Astrocyte of the spinal cord (primary cell): ENCODE measurements at regions not wholly inside any gene's neighbourhood (a gene's known extent, or its start where the extent isn't known, plus 50 kb on each side); places are given as distances from the start of the nearest gene placed in this dataset.

Source experiments
- DNase-seq: peaks from one replicate; pipeline ENCODE4 v3.0.0; 2011; ENCODE audit warnings: low read depth, low spot score
- H3K4me3 ChIP-seq: 2 replicates; pipeline ENCODE4 v1.5.1; 2011; ENCODE audit warnings: low read depth, mild to moderate bottlenecking, low read length, moderate library complexity
- in situ Hi-C: cut with HindIII; loops from 2 replicates; pipeline ENCODE4 v1.10.0; 2017; ENCODE audit warnings: low sequenced_read_pairs
- TF ChIP-seq, protein P1 (sequence below): IDR thresholded peaks from 2 replicates; pipeline ENCODE4 v1.5.1; 2012; ENCODE audit warnings: low read depth, mild to moderate bottlenecking, low read length, inconsistent platforms

DNA sequence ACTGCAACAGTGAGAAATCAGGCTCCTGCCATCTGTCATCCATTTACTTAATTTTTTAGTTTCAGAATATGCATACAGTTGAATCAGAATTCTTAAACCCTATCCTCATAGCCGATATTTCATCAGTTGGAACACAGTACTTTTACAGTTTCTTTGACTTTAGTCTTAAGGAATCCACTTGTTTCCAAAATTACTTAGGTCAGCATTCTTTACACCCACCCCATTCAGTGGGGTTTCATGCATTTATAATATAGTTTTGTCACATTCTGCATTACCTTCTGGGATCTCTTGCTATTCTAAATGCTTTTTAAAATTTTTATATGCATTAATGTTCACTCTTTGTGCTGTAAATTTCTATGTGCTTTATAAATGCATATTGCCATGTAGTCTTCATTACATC lies 400.4 kb upstream of the LRRTM4 start:
- TF ChIP-seq, protein P1, sequence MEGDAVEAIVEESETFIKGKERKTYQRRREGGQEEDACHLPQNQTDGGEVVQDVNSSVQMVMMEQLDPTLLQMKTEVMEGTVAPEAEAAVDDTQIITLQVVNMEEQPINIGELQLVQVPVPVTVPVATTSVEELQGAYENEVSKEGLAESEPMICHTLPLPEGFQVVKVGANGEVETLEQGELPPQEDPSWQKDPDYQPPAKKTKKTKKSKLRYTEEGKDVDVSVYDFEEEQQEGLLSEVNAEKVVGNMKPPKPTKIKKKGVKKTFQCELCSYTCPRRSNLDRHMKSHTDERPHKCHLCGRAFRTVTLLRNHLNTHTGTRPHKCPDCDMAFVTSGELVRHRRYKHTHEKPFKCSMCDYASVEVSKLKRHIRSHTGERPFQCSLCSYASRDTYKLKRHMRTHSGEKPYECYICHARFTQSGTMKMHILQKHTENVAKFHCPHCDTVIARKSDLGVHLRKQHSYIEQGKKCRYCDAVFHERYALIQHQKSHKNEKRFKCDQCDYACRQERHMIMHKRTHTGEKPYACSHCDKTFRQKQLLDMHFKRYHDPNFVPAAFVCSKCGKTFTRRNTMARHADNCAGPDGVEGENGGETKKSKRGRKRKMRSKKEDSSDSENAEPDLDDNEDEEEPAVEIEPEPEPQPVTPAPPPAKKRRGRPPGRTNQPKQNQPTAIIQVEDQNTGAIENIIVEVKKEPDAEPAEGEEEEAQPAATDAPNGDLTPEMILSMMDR, result no peak
- in situ Hi-C loops, result no loop called here

DNA sequence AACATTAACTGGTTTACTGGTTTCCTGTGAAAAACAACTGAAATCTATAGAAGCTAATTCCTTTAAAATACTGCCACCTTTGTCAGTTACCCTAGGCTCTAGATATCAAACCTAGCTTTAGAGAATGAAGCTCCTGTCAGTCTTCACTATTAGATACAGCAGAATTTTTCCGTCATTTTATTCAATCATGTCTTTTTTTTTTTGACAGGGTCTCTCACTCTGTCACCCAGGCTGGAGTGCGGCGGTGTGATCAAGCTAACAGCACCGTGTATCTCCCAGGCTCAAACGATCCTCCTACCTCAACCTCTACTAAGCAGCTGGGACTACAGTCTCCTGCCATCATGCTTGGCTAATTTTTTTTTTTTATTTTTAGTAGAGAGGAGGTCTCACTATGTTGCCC lies 415.2 kb upstream of the LRRTM4 start:
- H3K4me3 ChIP-seq, result no peak overlapping the region
- in situ Hi-C loops, result no loop called here
- TF ChIP-seq, protein P1, result no peak
- DNase-seq, result no peak

More for the DNA sequence above, 400.4 kb upstream of the LRRTM4 start:
- no peak overlapping the region for H3K4me3 ChIP-seq
- no peak for DNase-seq

DNA sequence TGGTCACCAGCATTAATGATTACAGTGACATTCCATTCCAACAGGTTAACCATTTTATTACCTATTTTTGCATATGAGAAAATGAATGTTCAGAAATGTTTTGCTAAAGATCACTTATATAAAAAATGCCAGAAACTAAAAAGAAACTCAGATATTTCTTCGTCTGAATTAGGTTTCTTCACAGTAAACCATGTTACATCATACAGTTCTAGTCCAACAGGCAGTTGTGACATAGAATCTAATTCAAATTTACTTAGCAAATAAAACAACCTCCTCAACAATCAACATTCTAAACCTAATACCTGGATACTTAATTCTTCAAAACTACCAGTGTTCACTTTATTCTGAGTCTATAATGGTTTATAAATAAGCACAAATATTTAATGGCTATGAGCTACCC lies 416.3 kb upstream of the LRRTM4 start:
- TF ChIP-seq, protein P1, result no peak
- in situ Hi-C loops, result no loop called here
- H3K4me3 ChIP-seq, result no peak overlapping the region
- DNase-seq, result no peak

DNA sequence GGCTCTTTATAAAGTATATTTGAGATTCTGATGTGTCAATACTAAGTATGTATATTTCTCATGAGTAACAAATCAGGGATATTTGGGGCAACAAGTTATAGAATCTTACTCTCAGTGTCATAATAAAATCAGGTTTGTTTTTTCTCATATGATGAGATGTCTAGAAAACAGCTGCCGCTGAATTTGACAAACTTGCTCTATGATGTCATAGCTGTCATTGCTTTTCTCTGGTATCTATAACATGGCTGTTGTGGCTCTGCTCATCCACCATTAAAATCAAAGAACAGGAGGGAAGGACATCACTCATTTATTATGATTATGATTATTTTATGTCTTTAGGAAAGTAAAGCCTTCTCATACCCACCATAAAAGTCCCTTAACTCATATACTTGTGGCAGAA lies 417.2 kb upstream of the LRRTM4 start:
- in situ Hi-C loops, result no loop called here
- TF ChIP-seq, protein P1, result no peak
- H3K4me3 ChIP-seq, result no peak overlapping the region
- no peak for DNase-seq

DNA sequence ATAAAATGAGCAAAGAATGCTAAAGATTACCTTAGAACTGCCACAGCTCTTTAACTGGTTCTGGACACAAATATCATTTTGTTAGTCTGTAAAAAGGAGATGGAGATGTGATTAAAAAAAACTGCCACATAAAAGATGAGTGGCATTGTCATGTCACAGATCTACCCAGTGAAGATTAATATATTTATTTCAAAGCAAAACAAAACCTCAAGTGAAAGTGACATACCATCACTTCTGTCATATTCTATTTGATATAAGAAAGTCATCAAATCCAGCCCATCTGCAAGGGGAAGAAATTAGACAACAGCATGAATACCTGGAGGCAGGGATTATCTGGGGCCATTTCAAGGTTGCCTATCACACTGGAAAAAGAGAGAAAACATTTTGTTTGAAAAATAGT lies 417.6 kb upstream of the LRRTM4 start:
- no peak overlapping the region for H3K4me3 ChIP-seq
- no peak for DNase-seq
- in situ Hi-C loops, result no loop called here
- TF ChIP-seq, protein P1, result no peak

DNA sequence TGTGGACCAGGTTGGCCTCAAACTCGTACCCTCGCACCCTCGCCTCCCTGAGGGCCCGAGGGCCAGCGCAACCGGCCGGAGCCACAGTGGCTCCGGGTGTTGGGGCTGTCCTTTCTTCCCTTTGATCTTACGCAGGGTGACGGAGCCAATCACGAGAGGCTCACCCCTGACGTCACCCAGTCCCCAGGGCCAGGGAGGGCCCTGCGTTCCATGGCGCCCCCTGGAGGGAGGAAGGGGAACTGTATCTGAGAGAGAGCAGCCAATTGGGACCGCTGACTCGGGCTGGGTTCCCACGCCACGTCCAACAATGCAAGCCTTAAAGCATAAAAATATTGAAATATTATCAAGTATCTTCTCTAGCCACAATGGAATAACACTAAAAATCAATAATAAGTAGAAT lies 432.8 kb upstream of the LRRTM4 start:
- H3K4me3 ChIP-seq, result no peak overlapping the region
- in situ Hi-C loops, result no loop called here
- no peak for DNase-seq
- TF ChIP-seq, protein P1, result no peak

DNA sequence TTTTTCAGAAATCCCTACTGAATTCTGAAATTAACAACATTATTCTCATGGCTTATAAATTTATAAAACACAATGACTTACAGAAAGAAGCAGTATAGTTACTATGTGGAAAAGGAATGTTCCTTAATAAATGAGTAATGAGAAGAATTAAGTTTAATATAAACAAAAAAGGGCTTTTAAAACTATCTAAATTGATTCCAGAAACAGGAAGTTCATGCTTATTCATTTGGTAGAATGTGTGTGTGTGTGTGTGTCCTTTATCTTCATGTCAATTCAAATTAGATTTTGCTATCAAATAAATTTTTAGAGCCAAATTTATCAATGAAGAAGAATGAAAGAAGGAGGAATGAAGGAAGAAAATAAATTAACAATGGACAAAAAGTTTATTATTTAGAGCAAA lies 440.8 kb upstream of the LRRTM4 start:
- in situ Hi-C loops, result no loop called here
- no peak for DNase-seq

More for the DNA sequence above, 440.8 kb upstream of the LRRTM4 start:
- TF ChIP-seq, protein P1, result no peak
- H3K4me3 ChIP-seq, result no peak overlapping the region
